SKM-1 (cell line): ENCODE measurements at regions not wholly inside any gene's neighbourhood (a gene's known extent, or its start where the extent isn't known, plus 50 kb on each side); places are given as distances from the start of the nearest gene placed in this dataset.

Source experiments
- DNase-seq: peaks from one replicate; lab custom pipeline; 2025; ENCODE audit not compliant: unreplicated experiment; lab: John Stamatoyannopoulos, UW

DNA sequence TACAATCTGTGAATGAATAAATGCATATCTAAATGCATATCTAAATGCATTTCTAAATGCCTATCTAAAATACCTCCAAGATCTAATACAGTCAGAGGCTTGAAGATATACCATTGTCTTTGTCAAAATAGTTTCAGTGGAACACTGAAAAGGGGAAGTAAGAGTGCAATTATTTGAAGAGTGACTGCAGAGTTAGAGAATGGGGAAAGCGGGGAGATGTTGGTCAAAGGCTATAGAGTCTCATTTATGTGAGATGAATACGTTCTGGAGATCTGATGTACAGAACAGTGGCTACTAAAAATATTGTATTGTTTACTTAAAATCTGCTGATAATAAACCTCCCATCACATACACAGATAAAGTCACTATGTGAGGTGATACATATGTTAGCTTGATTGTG is 1126.2 kb upstream of the CDH9 start:
- DNase-seq: no peak

- DNase-seq: no peak
Measured at GRCh38 chr5:28156981-28157380, 1118.6 kb upstream of the CDH9 start.

GRCh38 chr5:28143519-28143918 is 1105.1 kb upstream of the CDH9 start:
- no peak for DNase-seq

- no peak for DNase-seq
Measured at GRCh38 chr5:28132151-28132550, 1093.8 kb upstream of the CDH9 start.

DNA sequence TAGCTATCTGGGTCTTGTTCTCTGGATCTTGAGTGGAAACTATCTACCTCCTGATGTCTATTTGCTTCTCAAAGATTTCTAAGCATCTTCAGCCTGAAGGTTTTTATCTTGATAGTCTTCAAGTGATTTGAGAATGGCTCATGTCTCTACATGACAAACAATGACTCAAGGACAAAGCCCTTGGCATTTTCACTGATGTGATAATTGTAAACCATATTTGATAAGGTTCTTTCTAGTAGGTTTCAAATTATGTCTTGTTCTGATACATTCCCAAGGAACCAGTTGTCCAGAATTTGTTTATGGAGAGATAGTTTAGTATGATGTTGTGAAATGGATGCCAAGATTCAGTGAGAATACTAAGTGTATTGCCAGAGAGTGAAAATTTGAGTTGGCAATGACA is 1079.3 kb upstream of the CDH9 start:
- no peak for DNase-seq

GRCh38 chr5:28117273-28117672 is 1078.9 kb upstream of the CDH9 start:
- no peak for DNase-seq

DNA sequence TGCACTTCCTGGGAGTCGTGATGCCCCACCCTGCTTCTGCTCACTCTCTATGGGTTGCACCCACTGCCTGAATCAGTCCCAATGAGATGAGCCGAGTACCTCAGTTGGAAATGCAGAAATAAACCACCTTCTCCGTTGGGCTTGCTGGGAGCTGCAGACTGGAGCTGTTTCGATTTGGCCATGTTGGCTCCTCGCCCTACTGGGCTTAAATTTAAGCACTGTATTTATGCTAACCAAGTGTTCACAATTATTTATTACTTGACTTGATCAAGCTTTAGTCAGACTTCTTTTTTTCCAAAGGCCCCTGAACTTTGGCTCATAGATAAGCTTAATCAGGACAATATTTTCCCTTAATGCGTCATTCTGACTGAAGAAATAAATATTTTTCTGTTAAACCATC is 1072.4 kb upstream of the CDH9 start:
- no peak for DNase-seq

GRCh38 chr5:28104080-28104479 is 1065.7 kb upstream of the CDH9 start:
- DNase-seq: no peak

- DNase-seq: no peak
Measured at GRCh38 chr5:28084069-28084468, 1045.7 kb upstream of the CDH9 start.

- no peak for DNase-seq
Measured at GRCh38 chr5:28082610-28083009, 1044.2 kb upstream of the CDH9 start.

DNA sequence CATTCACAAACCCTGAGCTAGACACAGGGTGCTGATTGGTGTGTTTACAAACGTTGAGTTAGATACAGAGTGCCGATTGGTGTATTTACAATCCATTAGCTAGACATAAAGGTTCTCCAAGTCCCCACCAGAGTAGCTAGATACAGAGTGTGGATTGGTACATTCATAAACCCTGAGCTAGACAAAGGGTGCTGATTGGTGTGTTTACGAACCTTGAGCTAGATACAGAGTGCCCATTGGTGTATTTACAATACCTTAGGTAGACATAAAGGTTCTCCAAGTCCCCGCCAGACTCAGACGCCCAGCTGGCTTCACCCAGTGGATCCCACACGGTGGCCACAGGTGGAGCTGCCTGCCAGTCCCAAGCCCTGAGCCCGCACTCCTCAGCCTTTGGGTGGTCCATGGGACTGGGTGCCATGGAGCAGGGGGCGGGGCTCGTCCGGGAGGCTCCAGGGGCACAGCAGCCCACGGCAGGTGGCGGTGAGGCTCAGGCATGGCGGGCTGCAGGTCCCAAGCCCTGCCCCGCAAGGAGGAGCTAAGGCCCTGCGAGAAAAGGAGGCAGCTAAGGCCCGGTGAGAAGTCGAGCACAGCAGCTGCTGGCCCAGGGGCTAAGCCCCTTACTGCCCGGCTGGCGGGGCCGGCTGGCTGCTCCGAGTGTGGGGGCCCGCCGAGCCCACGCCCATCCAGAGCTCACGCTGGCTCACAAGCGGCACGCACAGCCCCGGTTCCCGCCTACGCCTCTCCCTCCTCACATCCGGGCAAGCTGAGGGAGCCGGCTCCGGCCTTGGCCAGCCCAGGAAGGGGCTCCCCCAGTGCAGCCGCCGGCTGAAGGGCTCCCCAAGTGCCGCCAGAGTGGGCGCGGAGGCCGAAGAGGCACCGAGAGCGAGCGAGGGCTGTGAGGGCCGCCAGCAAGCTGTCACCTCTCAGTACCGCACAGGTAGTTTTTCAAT is 1039.2 kb upstream of the CDH9 start:
- DNase-seq: no peak

GRCh38 chr5:28066856-28067255 is 1028.5 kb upstream of the CDH9 start:
- DNase-seq: no peak

DNA sequence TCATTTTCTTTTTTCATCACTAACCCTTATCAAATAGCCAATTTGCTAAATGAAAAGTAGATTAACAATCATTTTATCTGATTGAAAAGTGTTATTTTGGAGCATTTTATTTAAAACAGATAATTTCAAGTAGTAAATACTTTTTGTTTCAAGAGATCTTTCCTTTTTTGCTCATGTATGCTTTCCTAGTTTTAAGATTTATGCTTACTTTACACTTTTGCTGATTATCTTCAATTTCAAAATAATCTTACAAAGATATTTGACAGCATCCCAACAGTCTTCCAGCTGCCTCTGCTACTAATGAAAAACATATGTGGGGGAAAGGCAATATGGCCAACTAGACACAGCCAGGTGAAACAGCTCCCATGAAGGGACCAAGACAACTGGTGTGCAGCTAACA is 1027.3 kb upstream of the CDH9 start:
- no peak for DNase-seq

DNA sequence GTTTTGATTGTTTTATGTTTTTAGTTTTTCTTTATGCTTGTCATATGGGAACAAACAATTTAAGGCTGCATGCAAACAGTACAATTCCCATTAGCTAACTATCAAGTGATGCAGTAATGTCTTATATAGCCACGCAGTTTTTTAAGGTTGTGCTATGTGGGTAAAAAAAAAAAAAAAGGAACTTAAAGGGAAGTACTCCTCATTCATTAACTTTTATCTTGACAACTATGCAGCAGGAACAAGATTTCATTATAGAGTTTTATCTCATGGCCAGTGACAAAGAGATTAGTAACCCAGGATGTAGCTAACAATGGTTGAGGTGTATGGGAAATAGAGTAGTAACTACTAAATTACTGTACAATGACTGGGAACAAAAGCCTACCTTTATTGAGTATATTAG is 1008.2 kb upstream of the CDH9 start:
- no peak for DNase-seq

DNA sequence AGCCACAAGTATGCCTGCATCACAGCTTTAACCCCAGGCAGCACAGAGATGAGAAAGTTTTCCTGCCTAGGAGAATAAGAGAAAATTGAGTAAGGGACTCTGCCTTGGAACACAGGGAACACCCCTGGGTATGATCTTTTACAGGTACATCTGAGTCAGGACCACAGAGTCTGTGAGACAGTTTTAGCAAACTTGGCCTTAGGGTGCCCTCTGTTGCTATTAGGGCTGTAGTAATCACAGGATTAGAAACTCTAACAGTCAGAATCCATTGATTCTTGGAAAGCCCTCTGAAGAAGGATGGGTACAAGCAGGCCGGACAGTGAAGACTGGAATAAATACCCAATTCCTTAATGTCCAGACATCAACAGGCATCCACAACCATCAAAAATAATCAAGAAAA is 989.5 kb upstream of the CDH9 start:
- no peak for DNase-seq

DNA sequence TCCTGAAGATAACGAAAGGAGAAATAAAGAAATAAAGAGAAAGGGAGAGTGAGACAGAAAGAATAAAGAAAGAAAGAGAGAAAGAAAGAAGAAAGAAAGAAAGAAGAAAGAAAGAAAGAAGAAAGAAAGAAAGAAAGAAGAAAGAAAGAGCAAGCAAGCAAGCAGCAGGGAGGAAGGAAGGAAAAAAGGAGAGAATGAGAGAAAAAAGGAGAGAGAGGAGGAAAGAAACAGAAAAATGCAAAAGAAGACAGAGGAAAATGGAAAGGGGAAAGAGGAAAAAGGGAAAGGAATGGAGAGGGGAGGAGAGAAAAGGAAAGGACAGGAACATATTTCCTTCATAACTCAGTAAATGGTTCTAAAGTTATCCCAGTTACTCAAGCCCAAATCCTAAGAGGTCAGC is 978.8 kb upstream of the CDH9 start:
- no peak for DNase-seq

- DNase-seq: peak; percentile 13
Measured at GRCh38 chr5:28014779-28015178, 976.4 kb upstream of the CDH9 start.

GRCh38 chr5:28012538-28012937 is 974.2 kb upstream of the CDH9 start:
- DNase-seq: no peak

DNA sequence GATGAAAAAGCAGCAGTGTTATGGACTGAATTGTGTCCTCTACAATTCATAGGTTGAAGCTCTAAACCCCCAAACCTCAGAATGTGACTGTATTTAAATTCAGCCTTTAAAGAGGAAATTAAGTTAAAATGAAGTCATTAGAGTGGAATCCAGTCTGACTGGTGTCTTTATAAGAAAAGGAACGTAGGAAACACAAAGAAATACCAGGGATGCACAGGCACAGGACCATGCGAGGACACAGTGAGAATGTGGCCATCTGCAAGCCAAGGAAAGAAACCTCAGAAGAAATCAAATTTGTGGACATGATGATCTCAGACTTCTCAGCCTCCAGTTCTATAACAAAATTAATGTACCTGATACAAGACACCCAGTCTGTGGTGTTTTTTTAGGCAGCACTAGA is 971.2 kb upstream of the CDH9 start:
- DNase-seq: no peak

DNA sequence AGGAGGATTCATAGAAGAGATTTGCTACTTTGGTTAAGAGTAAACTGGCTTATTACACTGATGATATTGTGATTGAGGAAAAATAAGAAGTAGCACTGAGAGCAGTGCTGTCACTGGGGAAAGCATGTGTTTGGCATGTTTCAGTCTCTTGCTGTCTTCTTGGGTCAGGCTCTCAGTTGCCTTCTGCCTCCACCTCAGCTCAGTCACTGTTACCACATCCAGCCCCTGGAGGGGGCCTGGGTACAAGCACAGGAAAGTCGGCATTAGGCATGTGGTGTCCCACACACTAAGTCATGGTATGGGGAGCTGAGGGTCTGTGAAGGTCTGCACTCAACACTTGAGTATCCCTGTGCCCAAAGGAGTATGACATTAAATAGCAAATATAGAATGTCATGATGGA is 958.3 kb upstream of the CDH9 start:
- no peak for DNase-seq

DNA sequence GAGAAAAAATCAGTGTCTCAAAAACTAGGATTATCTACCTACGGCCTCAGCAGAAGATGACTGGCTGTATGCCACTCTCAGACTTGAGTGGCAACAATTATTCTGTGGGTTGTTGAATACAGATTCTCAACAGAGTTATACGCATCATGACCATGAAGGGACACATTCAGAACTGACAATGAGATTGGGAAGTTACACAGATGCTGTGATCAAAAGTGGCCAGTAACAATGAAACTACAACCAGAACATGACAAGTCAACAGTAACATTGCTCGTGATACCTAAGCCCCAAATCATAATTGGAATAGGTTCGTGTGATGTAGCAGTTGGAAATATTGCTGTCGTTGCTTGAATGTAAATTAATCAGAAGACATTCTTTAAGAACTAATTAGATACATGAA is 957.5 kb upstream of the CDH9 start:
- no peak for DNase-seq

DNA sequence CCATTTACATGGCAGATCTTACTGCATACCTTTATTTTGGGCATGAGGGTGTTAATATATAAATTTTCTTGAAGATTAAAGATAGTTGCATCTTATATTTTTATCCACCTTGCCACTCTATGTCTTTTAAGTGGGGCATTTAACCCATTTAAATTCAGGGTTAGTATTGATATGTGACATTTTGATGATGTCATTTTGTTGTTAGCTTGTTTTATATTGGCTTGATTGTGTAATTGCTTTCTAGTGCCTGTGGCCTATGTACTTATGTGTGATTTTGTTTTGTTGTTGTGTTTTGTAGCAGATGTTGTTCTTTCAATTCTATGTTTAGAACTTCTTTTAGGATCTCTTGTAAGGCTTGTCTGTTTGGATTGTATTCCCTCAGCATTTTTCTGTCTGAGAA is 939.9 kb upstream of the CDH9 start:
- no peak for DNase-seq

DNA sequence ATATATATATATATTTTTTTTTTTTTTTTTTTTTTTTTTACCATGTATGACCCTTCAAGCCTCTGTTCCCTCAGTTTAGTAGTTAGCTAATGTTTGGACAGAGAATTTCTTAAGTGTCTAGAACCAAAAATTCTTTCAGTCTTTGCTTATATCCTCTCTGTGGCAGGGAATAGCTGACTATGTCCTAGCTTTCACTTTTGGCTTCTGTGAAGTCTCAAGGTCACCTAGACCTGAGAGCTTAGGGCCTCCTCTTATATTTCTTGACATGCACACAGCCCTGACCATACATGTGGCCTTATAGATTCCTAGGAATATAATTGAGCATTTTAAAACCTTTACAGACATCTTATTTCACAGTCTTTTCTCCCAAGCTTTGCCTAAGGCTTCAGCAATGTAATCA is 930.8 kb upstream of the CDH9 start:
- no peak for DNase-seq
